T-helper 2 cell treated with Interferon-gamma antibody and Interleukin-4, amounts not matched to agents 5 μg/mL and 100 μg/mL, for 36 hours (primary cell): ENCODE measurements at regions not wholly inside any gene's neighbourhood (a gene's known extent, or its start where the extent isn't known, plus 50 kb on each side); places are given as distances from the start of the nearest gene placed in this dataset.
"Not testable (repeated sequence)": the region's sequence is repeated elsewhere in the genome, so short reads cannot be mapped to it uniquely, and the experiment has no call there.

ENCODE experiments used
- DNase-seq: peaks from one replicate; pipeline ENCODE4 v3.0.0; 2021; ENCODE audit warnings: low spot score
- H3K27ac Mint-ChIP-seq: one replicate; pipeline ENCODE4 v1.8.0; 2021; ENCODE audit warnings: mild to moderate bottlenecking, mixed read lengths
- H3K27me3 Mint-ChIP-seq: one replicate; pipeline ENCODE4 v1.8.0; 2021; ENCODE audit warnings: low read depth, mixed read lengths
- H3K36me3 Mint-ChIP-seq: one replicate; pipeline ENCODE4 v1.8.0; 2021; ENCODE audit warnings: low read depth, mixed read lengths
- H3K4me1 Mint-ChIP-seq: one replicate; pipeline ENCODE4 v1.8.0; 2021; ENCODE audit warnings: low read depth, mixed read lengths
- H3K4me3 Mint-ChIP-seq: one replicate; pipeline ENCODE4 v1.8.0; 2022; ENCODE audit warnings: mild to moderate bottlenecking, moderate library complexity, mixed read lengths
- H3K9me3 Mint-ChIP-seq: one replicate; pipeline ENCODE4 v1.8.0; 2021; ENCODE audit warnings: mixed read lengths

DNA sequence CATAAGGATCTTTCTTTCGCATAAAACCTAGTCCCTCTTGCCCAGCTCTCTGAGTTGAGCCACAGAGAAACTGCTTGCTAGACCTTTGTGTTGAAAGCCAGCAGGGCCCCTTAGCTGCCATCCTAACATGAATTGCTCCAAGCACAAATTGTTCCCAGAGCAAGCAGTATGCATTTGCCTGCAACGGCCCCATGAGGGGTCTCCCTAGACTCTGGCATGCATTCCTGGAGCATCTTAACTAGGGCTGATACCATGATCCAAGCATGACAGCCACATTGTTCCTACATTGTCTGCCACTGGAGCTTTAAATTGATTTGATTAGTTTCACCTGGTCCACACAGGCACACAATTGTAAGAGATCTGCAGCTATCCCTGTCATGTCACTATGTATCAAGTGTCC is 428.1 kb downstream of the TAFA4 start:
- no peak for DNase-seq
- no peaks in the 10 kb centered on the region for H3K27me3 Mint-ChIP-seq
- H3K4me3 Mint-ChIP-seq, result no peak overlapping the region

DNA sequence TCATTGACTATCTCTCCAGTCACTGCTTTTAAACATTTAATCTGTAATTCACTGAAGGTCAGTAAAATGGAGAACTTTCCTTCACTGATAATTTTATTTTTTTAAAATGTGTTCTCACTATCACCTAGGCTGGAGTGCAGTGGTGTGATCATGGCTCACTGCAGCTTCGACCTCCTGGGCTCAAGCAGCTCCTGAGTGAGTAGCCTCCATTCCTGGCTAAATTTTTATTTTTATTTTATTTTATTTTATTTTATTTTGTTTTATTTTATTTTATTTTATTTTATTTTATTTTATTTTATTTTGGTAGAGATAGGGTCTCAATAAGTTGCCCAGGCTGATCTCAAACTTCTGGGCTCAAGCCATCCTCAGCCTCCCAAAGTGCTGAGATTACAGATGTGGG is 446.5 kb downstream of the TAFA4 start:
- H3K4me1 Mint-ChIP-seq, H3K27ac Mint-ChIP-seq, DNase-seq, H3K9me3 Mint-ChIP-seq, H3K27me3 Mint-ChIP-seq, H3K4me3 Mint-ChIP-seq, H3K36me3 Mint-ChIP-seq: not testable (repeated sequence)

More for the DNA sequence above, 428.1 kb downstream of the TAFA4 start:
- Mint-ChIP-seq H3K4me1 (no peaks in the 10 kb centered on the region), H3K9me3 (peaks cover 6% of the 10 kb centered on the region), H3K36me3 (no peaks in the 10 kb centered on the region), H3K27ac (no peak overlapping the region)

DNA sequence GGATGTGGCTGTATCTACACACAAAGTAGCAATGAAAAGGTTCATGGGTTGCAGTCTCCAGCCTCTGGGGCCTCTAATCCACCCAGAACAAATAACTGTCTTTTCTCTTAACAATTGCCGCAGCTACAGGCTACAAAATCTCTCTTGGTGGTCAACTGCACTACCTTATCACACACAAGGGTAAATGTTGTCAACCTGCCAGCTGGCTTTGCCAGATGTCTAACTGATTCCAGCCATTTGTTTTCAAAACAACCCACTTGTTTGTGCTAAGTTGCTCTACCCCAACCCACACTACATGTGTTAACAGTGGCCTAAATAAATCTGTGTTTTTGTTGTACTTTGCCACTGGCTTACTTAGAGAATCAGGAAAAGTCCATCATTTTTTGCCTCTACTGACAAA is 447.3 kb downstream of the TAFA4 start:
- no peaks in the 10 kb centered on the region for H3K9me3 Mint-ChIP-seq
- H3K36me3 Mint-ChIP-seq, result no peaks in the 10 kb centered on the region
- no peak overlapping the region for H3K4me3 Mint-ChIP-seq
- no peaks in the 10 kb centered on the region for H3K27me3 Mint-ChIP-seq
- H3K4me1 Mint-ChIP-seq, result no peaks in the 10 kb centered on the region
- H3K27ac Mint-ChIP-seq, result no peak overlapping the region
- no peak for DNase-seq

DNA sequence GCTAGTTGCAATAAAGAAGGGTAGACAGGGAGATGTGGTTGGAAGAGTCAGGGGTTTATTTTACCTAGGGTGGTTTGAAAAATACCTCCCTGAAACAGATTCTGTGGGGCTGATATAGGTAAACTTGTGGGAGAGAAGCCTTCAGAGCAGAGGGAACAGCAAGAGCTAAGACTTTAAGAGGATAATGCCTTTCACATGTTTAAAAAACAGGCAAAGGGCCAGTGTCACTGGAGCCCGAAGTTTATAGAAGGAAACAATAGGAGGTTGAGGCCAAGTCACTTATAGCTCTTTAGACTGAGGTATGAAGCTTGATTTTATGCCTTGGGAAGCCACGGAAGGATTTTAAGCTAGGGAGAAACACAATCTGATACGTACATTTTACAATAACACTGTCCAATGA is 448.7 kb downstream of the TAFA4 start:
- Mint-ChIP-seq H3K4me3 (no peak overlapping the region), H3K36me3 (no peaks in the 10 kb centered on the region), H3K27ac (no peak overlapping the region), H3K9me3 (no peaks in the 10 kb centered on the region), H3K27me3 (no peaks in the 10 kb centered on the region), H3K4me1 (no peaks in the 10 kb centered on the region)
- DNase-seq, result no peak

DNA sequence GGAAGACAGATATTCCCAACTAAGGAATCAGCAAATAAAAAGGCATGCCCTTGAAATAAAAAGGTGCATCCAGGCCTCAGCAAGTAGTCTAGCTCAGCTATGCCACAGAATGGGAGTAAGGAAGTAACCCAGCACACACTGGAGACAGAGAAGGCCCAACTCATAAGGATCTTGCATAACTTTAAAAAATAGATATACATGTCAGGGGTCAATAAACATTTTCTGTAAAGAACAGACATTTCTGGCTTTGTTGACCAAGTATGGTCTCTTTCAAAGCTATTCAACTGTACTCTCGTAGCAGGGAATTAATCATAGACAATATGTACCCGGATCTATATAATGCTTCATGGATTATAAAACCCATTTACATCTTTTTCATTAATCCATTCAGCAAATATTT is 449.3 kb downstream of the TAFA4 start:
- H3K9me3 Mint-ChIP-seq, result no peaks in the 10 kb centered on the region
- H3K4me1 Mint-ChIP-seq, result no peaks in the 10 kb centered on the region
- no peaks in the 10 kb centered on the region for H3K27me3 Mint-ChIP-seq
- H3K4me3 Mint-ChIP-seq, result no peak overlapping the region
- DNase-seq, result no peak
- H3K27ac Mint-ChIP-seq, result no peak overlapping the region
- no peaks in the 10 kb centered on the region for H3K36me3 Mint-ChIP-seq

DNA sequence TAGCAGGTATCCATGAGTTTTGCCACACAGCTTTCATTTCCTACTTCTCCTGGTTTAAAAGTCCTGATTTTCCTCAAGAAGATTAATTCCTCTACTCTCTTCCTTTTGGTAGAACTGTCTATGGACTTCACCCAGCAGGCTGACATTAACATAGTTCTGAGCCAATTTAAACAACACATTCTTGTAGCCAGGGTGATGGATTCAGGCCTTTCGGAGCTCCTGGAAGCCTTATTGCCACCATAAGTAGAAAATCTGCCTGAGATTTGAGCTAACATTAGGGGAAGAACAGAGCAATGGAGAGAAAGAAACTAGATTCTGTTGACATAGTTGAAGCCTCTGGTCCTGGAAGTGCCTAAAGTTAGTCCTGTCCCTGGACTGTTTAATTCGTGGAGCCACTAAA is 449.8 kb downstream of the TAFA4 start:
- H3K4me3 Mint-ChIP-seq, result no peak overlapping the region

DNA sequence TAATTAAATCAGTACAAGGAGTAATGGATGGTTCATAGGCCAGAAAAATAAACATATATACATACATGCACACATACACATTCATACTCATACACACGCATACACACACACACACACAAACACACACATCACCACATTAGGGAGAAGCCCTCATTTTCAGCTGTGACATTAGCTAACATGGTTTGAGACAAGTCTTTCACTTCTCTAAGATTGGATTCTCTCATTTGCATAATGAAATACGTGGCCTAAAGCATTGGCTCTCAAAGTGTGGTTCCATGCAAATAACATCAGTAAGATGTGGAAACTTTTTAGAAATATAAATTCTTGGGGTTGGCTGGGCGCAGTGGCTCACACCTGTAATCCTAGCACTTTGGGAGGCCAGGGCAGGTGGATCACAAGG is 452.6 kb downstream of the TAFA4 start:
- no peaks in the 10 kb centered on the region for H3K4me1 Mint-ChIP-seq
- no peaks in the 10 kb centered on the region for H3K27me3 Mint-ChIP-seq
- H3K27ac Mint-ChIP-seq, result no peak overlapping the region

More for the DNA sequence above, 449.8 kb downstream of the TAFA4 start:
- no peak for DNase-seq
- Mint-ChIP-seq H3K9me3 (no peaks in the 10 kb centered on the region), H3K4me1 (no peaks in the 10 kb centered on the region), H3K36me3 (no peaks in the 10 kb centered on the region), H3K27me3 (no peaks in the 10 kb centered on the region), H3K27ac (no peak overlapping the region)

DNA sequence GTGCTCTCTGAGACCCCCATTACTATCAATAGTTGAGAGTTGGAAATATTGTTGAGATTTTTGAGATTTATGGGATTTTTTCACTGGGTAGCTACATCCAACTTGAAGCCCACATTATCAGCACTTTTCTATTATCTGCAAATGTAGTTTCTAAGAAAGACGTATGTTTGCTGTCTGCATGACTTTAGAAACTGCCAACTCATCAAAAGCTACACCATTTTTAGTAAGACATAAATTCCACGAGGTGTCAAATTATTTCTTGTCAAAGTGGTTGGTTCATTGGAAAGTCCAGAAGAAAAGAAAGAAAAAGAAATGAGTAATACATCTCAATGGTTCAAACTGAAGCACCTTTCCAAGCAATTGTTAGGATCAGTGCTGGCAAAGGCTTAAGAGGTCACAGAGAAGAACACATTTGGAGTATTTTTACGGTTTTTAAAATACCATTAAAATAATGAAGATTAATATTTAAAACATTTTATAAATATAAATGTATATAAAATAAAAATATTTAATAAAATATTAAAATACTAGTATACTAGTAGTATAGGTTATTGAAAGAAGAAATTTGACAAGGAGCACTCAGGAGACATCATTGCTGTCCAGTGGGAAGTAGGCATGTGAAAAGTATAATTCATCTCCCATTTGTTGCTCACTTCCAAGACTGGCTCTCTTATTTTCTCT is 463.5 kb downstream of the TAFA4 start:
- no peak for DNase-seq
- no peak overlapping the region for H3K4me3 Mint-ChIP-seq
- H3K36me3 Mint-ChIP-seq, result no peaks in the 10 kb centered on the region
- H3K27me3 Mint-ChIP-seq, result no peaks in the 10 kb centered on the region
- peaks cover 5% of the 10 kb centered on the region for H3K9me3 Mint-ChIP-seq
- no peaks in the 10 kb centered on the region for H3K4me1 Mint-ChIP-seq
- no peak overlapping the region for H3K27ac Mint-ChIP-seq

More for the DNA sequence above, 452.6 kb downstream of the TAFA4 start:
- no peak overlapping the region for H3K4me3 Mint-ChIP-seq
- DNase-seq, result no peak
- H3K9me3 Mint-ChIP-seq, result no peaks in the 10 kb centered on the region
- H3K36me3 Mint-ChIP-seq, result no peaks in the 10 kb centered on the region

DNA sequence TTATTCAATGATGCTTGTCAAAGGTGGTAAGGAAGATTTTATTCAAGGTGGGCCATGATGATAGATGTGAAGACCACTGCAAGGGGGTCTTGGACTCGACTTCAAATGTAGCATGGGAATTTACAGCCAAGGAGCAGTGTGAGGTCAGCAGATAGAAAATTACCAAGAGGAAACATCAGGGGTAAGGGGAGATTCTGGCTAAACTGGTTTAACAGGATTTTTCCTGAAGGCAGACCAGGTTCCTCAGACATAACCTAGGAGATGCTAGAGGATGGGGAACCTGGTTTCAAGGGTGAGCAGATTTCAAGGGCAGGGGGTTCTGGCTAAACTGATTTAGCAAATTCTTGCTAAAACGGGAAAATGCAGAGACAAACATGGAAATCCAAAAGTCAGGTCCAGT is 464.9 kb downstream of the TAFA4 start:
- Mint-ChIP-seq H3K4me3 (no peak overlapping the region), H3K27ac (no peak overlapping the region), H3K4me1 (no peaks in the 10 kb centered on the region), H3K36me3 (no peaks in the 10 kb centered on the region), H3K27me3 (no peaks in the 10 kb centered on the region), H3K9me3 (peaks cover 5% of the 10 kb centered on the region)
- no peak for DNase-seq

DNA sequence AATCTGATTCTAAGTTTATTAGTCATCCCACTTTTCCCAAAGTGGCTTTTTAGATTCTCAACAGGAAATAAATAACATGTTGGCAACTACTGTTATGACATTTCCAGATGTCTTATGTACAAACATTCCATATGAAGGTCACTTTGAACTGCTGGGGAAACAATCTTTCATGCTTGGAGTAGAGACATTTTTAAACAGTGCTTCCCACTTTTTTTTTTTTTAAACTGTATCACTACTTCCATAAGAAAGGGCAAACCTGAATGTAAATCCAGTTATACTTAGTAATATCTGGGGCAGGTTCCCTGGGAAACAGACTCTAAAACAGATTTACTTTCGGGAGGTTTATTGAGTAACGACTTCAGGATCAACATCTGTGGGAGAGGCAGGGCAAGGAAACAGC is 473.8 kb downstream of the TAFA4 start:
- Mint-ChIP-seq H3K27me3 (no peaks in the 10 kb centered on the region), H3K9me3 (peaks cover 15% of the 10 kb centered on the region), H3K4me1 (no peaks in the 10 kb centered on the region), H3K27ac (no peak overlapping the region), H3K36me3 (no peaks in the 10 kb centered on the region), H3K4me3 (no peak overlapping the region)
- DNase-seq, result no peak

DNA sequence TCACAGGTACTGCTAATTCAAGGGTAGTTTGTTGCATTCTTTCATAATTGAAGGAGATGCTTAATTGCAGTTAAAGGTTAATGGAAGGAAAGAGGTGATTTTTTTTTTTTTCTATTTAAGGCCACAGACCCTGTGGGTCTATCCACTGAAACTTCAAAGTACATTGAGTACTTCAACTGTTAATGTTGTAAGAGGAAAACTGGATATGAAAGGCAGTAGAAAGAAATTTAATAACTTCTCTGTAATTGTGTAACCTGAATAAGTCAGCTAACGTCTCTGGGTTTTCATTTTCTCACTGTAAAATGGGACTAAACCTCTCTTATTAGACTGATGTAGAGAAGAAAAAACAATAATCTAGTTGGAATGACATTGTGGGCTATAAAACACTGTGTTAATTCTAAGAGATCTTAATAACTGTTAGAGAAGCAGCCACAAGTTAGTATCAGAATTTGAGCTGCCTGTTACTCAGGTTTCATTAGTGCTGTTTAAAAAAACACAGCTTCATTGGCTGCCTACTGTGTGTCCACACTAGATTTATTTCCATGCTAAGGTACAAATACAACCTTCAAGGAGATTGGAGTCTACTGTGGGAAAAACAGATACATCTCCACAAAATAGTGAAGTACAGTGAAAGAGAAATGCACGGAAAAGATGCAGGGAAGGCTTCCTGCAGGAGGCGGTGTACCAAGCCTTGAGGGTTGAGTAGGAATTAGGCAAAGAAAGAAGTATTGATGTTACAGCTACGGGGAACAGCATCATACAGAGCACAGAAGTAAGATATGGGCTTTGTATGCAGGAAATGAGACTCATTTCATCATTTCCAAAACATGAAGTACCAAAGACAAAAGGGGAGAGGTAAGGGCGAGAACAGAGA is 483.6 kb downstream of the TAFA4 start:
- Mint-ChIP-seq H3K9me3 (no peaks in the 10 kb centered on the region), H3K27me3 (no peaks in the 10 kb centered on the region), H3K4me3 (no peak overlapping the region), H3K27ac (no peak overlapping the region), H3K36me3 (no peaks in the 10 kb centered on the region), H3K4me1 (no peaks in the 10 kb centered on the region)
- DNase-seq, result no peak

DNA sequence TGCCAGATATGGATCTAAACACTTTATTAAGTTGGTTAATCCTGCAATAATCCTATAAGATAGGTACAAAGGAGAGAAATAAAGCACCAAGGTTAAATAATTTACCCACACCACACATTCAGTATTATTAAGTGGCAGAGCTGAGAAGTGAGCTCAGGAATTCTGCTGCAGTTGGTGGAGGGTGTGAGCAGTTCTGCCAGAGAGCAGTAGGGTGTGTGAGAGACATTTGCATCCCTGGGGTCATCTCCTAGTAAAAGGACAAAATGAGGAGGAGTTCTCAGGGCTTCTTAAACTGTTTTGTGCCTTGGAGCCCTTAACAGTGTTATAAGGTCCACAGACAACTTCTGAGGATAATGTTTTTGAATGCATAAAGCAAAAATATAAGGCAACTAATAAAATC is 484.5 kb downstream of the TAFA4 start:
- no peak overlapping the region for H3K4me3 Mint-ChIP-seq

DNA sequence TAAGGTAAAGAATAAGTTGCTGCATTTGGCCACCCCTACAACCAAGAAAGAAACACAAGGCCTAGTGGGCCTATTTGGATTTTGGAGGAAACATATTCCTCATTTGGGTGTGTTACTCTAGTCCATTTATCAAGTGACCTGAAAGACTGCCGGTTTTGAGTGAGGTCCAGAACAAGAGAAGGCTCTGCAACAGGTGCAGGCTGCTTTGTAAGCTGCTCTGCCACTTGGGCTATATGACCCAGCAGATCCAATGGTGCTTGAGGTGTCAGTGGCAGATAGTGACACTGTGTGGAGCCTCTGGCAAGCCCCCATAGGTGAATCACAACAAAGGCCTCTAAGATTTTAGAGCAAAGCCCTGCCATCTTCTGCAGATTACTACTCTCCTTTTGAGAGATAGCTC is 491.3 kb downstream of the TAFA4 start:
- H3K27me3 Mint-ChIP-seq, result no peaks in the 10 kb centered on the region
- DNase-seq, result no peak

More for the DNA sequence above, 484.5 kb downstream of the TAFA4 start:
- Mint-ChIP-seq H3K9me3 (no peaks in the 10 kb centered on the region), H3K36me3 (no peaks in the 10 kb centered on the region), H3K4me1 (no peaks in the 10 kb centered on the region), H3K27ac (no peak overlapping the region), H3K27me3 (no peaks in the 10 kb centered on the region)
- no peak for DNase-seq

DNA sequence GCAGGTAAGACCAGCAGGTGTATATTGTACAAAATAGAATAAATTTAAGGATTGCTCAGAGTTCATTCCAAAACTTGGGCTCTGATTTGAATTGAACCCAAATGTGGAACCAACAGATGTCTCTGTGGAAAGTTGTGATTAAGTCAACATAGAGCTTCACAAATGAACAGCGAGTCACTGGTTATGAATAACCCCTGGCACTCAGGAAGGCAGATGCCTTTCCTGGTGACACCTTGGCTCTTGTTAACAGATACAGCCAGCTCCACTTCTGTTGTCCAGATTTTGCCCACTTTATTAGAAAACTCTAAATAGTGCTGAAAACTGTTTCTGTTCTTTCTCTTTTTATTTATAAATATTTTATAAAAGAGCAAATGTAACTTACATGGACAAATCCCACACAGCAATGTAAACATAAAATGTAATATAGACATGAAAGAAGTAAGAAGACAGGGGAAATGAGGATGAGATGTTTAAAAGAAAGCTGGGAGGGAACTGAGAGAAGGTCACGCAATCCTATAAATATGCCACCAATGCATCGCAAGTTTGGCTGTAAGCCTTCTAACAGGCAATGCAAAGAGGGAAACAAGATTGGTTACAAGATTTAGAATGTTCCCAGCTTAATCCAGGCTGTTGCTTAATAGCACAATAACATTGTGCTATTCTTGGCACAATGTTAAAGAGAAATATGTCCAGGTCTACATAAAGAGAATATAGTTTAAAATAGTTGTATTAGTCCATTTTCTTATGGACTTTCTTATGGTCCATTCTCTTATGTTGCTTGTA is 495.5 kb downstream of the TAFA4 start:
- Mint-ChIP-seq H3K27ac (no peak overlapping the region), H3K27me3 (no peaks in the 10 kb centered on the region), H3K36me3 (no peaks in the 10 kb centered on the region), H3K9me3 (no peaks in the 10 kb centered on the region), H3K4me3 (no peak overlapping the region), H3K4me1 (no peaks in the 10 kb centered on the region)
- DNase-seq, result no peak

More for the DNA sequence above, 491.3 kb downstream of the TAFA4 start:
- H3K9me3 Mint-ChIP-seq, result no peaks in the 10 kb centered on the region
- no peak overlapping the region for H3K27ac Mint-ChIP-seq
- no peaks in the 10 kb centered on the region for H3K4me1 Mint-ChIP-seq
- H3K36me3 Mint-ChIP-seq, result no peaks in the 10 kb centered on the region
- H3K4me3 Mint-ChIP-seq, result no peak overlapping the region
